ENCODE measurements at regions not wholly inside any gene's neighbourhood (a gene's known extent, or its start where the extent isn't known, plus 50 kb on each side); places are given as distances from the start of the nearest gene placed in this dataset.

DNA sequence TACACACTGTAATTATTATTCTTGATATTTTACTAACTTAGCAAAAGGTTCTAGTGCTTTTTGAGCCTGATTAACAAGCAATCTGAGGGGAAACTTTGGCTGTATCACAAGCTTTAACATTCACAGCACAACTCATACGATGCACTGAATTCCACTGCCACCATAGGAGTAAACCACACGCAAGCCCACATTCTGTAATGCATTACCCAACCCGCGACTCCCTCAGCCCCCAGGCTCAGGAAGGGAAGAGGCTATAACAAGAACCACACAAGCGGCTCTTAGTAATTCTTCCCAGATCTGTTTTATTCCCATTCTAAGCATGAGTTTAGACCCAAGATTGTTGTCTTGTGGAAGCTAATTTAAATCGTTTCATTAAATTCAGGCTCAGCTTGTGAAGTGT is 138.5 kb upstream of the TBL1X start:
- DNase-seq (ENCODE audit: low read depth, low spot score) = no peak
- H3K4me2 ChIP-seq (ENCODE audit: control insufficient read depth, extremely low read depth, insufficient read depth, low read depth, low read length) = no peak overlapping the region
- peaks cover 4% of the 10 kb centered on the region for H3K4me1 ChIP-seq (ENCODE audit: control insufficient read depth, extremely low read depth, insufficient read depth, low read length)
- FAIRE-seq = no peak
- peaks cover 3% of the 10 kb centered on the region for H3K9me3 ChIP-seq (ENCODE audit: control insufficient read depth, low read depth, low read length)
- H2AFZ ChIP-seq (ENCODE audit: control insufficient read depth, low read length) = no peak overlapping the region
- peaks cover 7% of the 10 kb centered on the region for H3K27me3 ChIP-seq (ENCODE audit: control insufficient read depth, extremely low read depth, insufficient read depth, low read length)
- no peaks in the 10 kb centered on the region for H3K9me1 ChIP-seq (ENCODE audit: control insufficient read depth, extremely low read depth, insufficient read depth, low read length)
- H3K27ac ChIP-seq (ENCODE audit: control insufficient read depth, insufficient read depth, low read length) = no peak overlapping the region
- TF ChIP-seq, protein P1, sequence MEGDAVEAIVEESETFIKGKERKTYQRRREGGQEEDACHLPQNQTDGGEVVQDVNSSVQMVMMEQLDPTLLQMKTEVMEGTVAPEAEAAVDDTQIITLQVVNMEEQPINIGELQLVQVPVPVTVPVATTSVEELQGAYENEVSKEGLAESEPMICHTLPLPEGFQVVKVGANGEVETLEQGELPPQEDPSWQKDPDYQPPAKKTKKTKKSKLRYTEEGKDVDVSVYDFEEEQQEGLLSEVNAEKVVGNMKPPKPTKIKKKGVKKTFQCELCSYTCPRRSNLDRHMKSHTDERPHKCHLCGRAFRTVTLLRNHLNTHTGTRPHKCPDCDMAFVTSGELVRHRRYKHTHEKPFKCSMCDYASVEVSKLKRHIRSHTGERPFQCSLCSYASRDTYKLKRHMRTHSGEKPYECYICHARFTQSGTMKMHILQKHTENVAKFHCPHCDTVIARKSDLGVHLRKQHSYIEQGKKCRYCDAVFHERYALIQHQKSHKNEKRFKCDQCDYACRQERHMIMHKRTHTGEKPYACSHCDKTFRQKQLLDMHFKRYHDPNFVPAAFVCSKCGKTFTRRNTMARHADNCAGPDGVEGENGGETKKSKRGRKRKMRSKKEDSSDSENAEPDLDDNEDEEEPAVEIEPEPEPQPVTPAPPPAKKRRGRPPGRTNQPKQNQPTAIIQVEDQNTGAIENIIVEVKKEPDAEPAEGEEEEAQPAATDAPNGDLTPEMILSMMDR (optimal IDR thresholded peaks at IDR 0.05 in 1 of 3, IDR thresholded peaks at IDR 0.05 in 1 of 3, conservative IDR thresholded peaks at IDR 0.05 in 1 of 3; ENCODE audit: extremely low read depth in 1 of 3, insufficient read depth in 2 of 3, low read length in 3 of 3) = no peak
- no peak for TF ChIP-seq EZH2 (IDR thresholded peaks at IDR 0.05; ENCODE audit: low read length)
- no peak overlapping the region for H3K4me3 ChIP-seq (ENCODE audit: control insufficient read depth in 2 of 3, extremely low read depth in 1 of 3, insufficient read depth in 2 of 3, low read depth in 1 of 3, low read length in 3 of 3)
- no peaks in the 10 kb centered on the region for H4K20me1 ChIP-seq (ENCODE audit: control insufficient read depth, extremely low read depth, insufficient read depth, low read length)
- no peak overlapping the region for H3K9ac ChIP-seq (ENCODE audit: control insufficient read depth, extremely low read depth, insufficient read depth, low read length)
- H3K36me3 ChIP-seq (ENCODE audit: control insufficient read depth in 2 of 2, extremely low read depth in 1 of 2, insufficient read depth in 2 of 2, low read length in 2 of 2) = no peaks in the 10 kb centered on the region
- dilution Hi-C loops (cut with MboI; ENCODE audit: extremely low pct_ligation_motif_present, low sequenced_read_pairs) = no loop called here
- no peaks in the 10 kb centered on the region for H3K79me2 ChIP-seq (ENCODE audit: control insufficient read depth, insufficient read depth, low read length)

DNA sequence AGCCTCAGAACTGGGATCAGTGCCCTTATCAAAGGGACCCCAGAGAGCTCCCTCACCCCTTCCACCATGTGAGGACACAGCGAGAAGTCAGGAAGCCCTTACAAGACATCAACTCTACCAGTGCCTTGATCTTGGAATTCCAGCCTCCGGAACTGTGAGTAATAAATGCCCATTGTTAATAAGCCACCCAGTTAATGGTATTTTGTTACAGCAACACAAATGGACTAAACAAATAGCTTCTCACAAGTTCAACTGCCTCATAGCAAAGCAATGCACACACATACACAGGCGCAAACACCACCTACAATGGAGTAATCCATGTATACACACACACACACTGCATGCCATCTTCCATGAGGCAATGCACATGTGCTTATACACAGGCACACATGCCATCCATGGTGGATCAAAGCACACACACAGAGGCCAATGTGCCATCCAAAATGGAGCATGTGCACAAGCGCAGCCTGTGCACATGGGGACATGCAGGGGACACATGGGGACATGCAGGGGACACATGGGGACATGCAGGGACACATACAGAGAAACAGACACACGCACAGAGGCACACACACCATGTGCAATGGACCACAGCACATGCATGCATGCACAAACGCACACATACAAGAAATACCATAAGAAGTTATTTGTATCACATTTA is 137.6 kb upstream of the TBL1X start:
- no peak for TF ChIP-seq EZH2 (IDR thresholded peaks at IDR 0.05; ENCODE audit: low read length)
- TF ChIP-seq, protein P1 (optimal IDR thresholded peaks at IDR 0.05 in 1 of 3, IDR thresholded peaks at IDR 0.05 in 1 of 3, conservative IDR thresholded peaks at IDR 0.05 in 1 of 3; ENCODE audit: extremely low read depth in 1 of 3, insufficient read depth in 2 of 3, low read length in 3 of 3) = no peak
- DNase-seq (ENCODE audit: low read depth, low spot score) (no peak), FAIRE-seq (no peak)
- Histone ChIP-seq H3K4me1 (ENCODE audit: control insufficient read depth, extremely low read depth, insufficient read depth, low read length) (peaks cover 4% of the 10 kb centered on the region), H3K4me3 (ENCODE audit: control insufficient read depth in 2 of 3, extremely low read depth in 1 of 3, insufficient read depth in 2 of 3, low read depth in 1 of 3, low read length in 3 of 3) (no peak overlapping the region), H4K20me1 (ENCODE audit: control insufficient read depth, extremely low read depth, insufficient read depth, low read length) (no peaks in the 10 kb centered on the region), H3K27me3 (ENCODE audit: control insufficient read depth, extremely low read depth, insufficient read depth, low read length) (peaks cover 7% of the 10 kb centered on the region), H3K9ac (ENCODE audit: control insufficient read depth, extremely low read depth, insufficient read depth, low read length) (no peak overlapping the region), H3K4me2 (ENCODE audit: control insufficient read depth, extremely low read depth, insufficient read depth, low read depth, low read length) (no peak overlapping the region), H3K9me3 (ENCODE audit: control insufficient read depth, low read depth, low read length) (peaks cover 3% of the 10 kb centered on the region), H3K36me3 (ENCODE audit: control insufficient read depth in 2 of 2, extremely low read depth in 1 of 2, insufficient read depth in 2 of 2, low read length in 2 of 2) (no peaks in the 10 kb centered on the region), H3K9me1 (ENCODE audit: control insufficient read depth, extremely low read depth, insufficient read depth, low read length) (no peaks in the 10 kb centered on the region), H3K79me2 (ENCODE audit: control insufficient read depth, insufficient read depth, low read length) (no peaks in the 10 kb centered on the region), H2AFZ (ENCODE audit: control insufficient read depth, low read length) (no peak overlapping the region), H3K27ac (ENCODE audit: control insufficient read depth, insufficient read depth, low read length) (no peak overlapping the region)
- dilution Hi-C loops (cut with MboI; ENCODE audit: extremely low pct_ligation_motif_present, low sequenced_read_pairs) = no loop called here

All from keratinocyte (primary cell).